ENCODE measurements at regions not wholly inside any gene's neighbourhood (a gene's known extent, or its start where the extent isn't known, plus 50 kb on each side); places are given as distances from the start of the nearest gene placed in this dataset.

DNA sequence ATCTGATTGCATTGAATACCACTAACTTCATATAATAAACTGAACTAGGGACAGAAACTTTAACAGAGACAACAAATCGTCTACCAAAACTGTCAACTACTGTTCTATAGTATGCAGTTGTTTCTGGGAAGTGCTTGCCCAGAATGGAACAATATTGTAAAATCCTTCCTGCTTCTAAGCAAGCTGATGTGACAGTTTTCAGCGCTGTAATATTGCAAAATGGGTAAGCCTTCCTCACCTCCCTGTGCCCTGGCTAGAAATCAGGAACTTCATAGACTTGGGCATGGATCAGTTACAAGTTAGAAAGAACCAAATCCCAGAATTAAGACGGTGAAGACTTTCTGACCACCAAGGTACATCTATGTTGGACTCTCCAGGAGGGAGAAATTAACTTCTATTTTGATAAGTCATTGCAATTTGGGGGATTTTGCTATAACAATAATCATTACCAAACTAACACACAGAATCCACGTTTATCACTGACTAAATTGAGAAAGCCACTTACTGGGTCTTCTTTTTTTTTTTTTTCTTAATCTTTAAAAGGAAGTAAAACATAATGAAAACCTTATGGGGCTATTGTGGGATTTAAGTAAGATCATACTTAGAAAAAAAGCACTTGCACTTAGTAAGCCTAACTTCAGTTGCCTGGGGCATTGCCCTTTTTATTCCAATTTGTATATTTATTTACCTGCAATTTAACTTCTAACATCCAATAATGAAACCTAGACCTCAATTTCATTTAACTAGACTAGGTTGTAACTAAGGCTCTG is 261.5 kb downstream of the TRIB2 start:
- no peak for TF ChIP-seq EZH2 (IDR thresholded peaks at IDR 0.05; ENCODE audit: insufficient read depth, poor library complexity, severe bottlenecking)
- no peak for TF ChIP-seq EZH2phosphoT487 (IDR thresholded peaks at IDR 0.05; ENCODE audit: insufficient read depth, low read depth)

Data from GM23248 (cell line).